Right hindlimb (tissue), 1 donor: ENCODE measurements at regions not wholly inside any gene's neighbourhood (a gene's known extent, or its start where the extent isn't known, plus 50 kb on each side); places are given as distances from the start of the nearest gene placed in this dataset.

Experiments used
- DNase-seq: peaks from one replicate; pipeline ENCODE4 v3.0.0-alpha.2; 2018

DNA sequence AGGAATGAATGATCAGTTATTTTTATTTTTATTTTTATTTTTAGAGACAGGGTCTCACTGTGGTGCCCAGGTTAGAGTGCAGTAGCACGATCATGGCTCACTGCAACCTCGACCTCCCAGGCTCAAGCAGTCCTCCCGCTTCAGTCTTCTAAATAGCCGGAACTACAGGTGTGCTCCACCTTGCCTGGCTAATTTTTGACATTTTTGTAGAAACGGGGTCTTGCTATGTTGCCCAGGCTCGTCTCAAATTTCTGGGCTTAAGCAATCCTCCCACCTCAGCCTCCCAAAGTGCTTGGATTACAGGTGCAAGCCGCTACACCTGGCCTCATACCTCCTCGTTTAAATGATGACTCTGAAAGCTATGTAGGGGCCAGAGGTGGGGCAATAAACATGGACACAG, 706.0 kb downstream of the MED13L start:
- no peak for DNase-seq

GRCh38 chr12:115571027-115571426, 706.5 kb downstream of the MED13L start:
- no peak for DNase-seq

DNA sequence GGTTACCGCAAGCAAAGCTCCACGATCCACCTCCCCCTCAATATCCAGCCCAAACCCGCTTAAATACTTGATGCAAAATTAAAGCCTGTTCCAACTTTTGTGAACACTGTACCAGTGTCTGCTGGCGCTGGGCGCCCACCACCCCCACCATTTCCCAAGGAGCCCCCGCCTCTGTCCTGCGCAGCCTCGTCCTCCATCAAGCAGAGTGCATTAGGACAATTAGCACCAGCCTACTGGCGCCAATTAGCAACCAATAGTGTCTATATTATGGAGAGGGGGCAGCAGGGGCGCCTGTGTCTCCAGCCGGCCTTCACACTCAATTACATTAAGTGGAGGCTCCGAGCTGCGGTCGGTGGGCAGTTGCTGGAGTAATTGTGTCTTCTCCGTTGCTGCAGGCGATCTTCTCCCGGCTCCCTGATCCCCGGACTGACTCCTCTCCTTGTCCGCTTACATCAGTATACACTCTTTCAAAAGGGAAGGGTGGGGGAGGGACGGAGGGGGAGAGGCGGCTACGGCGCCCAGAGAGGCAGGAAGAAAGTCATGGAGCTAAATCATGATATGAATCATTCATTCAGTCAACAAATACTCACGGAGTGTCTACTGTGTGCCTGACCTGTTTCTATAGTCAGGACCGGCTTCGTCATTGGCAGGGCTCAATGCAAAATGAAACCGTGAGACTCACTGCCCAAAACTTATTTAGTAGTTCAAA, 707.3 kb downstream of the MED13L start:
- no peak for DNase-seq

GRCh38 chr12:115569345-115570068, 708.0 kb downstream of the MED13L start:
- no peak for DNase-seq

DNA sequence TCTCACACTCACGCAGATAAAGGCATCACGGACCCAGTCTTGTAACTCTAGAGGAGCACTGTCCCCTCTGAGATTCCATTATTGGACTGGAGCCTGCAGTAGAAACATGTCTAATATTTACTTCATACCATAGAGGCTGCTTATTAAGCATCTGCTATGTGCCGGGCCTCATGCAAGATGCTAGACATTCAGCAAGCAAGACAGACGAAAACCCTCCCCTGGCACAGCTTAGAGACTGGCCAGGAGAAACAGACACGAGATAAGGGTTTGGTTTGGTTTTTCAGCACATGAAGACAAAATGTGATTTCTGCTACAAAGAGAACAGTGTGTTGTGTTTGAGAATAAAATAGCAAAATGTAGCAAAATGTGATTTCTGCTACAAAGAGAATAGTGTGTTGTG, 719.2 kb downstream of the MED13L start:
- DNase-seq, result no peak

DNA sequence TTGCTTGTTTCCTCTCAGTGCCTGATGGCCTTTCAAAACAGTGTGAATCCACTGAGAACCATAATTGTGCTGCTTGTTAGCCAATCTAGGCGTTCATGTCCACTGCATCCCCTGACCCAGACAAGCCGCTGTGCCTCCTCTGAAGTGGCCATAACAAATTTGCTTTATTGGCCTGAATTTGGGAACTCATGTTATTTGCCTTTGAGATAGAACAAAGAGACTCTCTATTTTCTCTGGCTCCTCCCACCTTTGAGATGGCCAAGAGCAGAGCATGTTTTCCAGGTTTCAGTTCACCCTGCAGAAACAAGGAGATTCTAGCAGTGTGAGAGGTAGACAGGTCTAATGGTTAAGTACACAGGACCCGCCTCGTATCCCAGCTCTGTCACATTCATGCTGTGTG, 723.9 kb downstream of the MED13L start:
- no peak for DNase-seq

DNA sequence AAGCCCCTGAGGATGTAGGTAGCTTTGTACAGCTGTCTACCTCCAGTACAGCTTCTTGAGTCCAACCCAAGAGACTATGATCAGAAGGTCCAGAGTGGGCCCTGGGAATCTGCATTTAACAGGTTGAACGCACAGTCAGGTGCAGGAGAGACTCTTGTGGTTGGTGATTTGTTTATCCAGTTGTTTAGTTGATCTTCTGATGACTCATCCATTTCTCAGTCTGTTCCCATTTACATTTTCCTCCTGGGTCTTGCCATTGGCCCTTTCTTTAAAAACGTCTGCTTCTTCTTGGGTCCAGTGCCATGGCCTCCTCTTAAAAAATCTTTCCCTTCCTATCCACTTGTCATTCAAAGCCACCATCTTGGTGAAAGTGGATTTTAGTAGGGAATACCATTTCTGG, 734.2 kb downstream of the MED13L start:
- DNase-seq, result no peak

DNA sequence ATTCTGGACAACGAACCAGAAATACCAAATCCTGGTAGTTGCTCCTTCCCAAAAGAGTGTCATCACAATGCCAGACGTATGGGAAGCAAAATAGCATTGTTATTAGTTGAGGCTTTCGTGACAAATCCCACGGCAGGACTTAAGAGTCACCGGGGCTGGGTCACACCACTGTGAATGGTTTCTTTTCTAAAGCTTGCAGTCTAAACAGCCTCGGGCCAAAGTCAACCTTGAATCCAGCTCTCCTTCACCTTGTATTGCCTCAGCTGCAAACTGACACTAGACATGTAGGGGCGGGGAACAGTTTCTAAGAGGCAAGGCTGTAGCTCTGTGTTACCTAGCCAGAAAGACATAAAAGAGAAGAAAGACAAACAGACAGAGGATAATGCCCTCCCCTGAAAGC, 734.8 kb downstream of the MED13L start:
- no peak for DNase-seq

DNA sequence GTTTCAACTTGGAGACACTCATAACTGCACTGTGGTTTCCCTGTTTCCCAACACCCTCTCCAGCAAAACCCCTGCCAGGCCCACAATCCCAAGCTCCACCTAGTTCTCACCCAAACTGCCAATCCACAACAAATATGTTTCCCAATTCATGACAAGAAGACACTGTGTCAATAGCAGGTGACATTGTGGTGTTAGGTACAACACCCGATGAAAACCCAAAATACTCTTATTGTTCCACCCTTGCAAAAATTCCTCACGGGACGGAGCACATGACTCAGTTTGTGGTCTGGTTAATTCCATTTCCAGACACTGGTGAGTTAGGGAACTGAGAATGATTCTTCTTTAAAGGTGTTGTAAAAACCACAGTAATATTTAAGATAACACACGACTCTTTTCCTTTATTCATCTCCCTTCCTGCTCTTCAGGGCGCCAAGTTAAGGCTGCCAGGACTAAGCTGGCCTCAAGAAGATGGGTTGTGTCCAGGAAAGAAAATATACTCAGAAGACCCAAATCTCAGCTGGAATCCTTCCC, 735.5 kb downstream of the MED13L start:
- DNase-seq, result no peak

DNA sequence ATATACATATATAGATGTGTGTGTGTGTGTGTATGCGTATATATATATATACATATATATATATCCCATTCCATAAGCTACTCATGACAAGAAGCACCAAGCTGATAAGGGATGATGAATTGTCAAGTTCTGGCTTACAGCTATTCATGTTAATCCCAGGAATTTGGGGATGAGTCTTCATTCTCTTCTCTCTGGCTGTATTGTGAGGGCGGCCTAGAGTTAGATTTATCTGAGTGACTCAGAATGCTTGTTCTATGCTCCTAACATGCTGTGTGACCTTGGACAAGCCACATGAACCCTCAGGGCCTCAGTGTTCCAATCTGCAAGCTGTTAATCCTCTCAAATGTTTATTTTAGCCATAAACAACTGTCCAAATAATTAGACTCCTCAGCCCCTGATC, 749.0 kb downstream of the MED13L start:
- DNase-seq, result no peak

- DNase-seq, result no peak
Observed at GRCh38 chr12:115521771-115522409, 755.6 kb downstream of the MED13L start.

DNA sequence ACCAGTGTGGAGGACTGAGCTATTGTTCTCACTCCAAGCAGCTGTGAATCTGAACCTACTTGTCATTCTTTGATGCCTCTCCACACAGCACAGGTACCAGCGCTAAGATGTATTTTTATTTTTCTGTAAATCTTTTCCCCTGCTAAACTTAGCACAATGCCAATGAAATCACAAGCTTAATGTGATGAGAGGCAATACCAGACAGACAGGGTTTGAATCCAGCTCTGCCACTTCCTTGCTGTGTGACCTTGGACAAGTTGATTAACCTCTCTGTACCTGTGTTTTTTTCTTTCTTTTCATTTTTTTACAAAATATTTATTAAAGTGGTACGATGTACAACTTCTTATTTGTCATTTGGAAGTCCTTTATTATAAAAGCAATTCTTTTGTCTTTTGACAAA, 757.6 kb downstream of the MED13L start:
- no peak for DNase-seq

GRCh38 chr12:115519359-115519758, 758.1 kb downstream of the MED13L start:
- DNase-seq, result no peak

- no peak for DNase-seq
Observed at GRCh38 chr12:115517913-115518312, 759.6 kb downstream of the MED13L start.

DNA sequence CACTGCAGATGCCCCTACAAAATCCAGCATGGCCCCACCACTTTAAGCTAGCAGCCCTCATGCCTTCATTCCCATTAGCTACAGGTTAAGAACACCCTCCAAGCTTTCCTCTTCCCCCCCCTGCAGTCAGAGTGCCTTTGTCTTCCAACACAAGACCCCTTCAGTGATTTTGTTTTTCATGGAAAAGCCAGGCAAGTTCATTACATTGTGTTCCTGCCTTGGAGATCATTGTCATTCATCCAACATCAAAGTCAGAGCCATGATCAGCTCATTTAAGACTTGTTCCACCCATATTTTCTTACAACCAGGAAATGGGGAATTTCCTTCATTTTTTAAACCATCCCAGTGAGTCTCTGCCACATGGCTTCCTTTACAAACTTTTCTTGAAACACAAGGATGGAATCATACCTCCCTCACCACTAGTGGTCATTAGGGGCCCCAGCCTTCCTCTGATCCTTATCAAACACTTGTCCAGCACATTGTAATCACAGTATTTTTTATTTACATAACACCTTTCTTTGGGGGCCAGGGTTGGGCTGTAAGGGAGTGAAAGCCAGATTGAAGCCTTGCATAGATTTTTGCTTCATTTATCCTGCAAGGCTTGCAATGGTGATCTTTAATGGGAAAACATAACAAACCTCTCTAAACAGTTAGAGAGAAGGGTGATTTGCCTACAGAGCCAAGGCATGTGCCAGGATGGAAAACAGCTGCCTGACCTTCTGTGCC, 765.3 kb downstream of the MED13L start:
- DNase-seq, result no peak

DNA sequence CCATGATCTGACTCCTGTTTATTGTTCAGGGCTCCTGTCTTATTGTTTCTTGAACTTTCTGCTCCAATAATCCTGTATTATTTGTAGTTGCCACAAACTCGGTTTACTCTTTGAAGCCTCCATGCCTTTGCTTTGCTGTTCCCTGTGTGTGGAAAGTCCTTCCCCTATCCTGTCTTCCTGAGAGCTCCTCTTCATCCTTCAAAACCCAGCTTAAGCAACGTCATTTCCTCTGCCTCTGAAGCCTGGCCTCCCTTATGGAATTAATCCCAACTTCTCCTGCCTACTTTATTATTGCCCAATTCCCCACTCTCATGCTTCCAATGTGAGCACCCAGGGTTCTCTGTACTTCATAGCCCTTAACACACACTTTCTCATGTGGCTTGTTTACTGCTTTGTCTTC, 766.2 kb downstream of the MED13L start:
- DNase-seq, result no peak

GRCh38 chr12:115508990-115509389, 768.5 kb downstream of the MED13L start:
- DNase-seq, result no peak

DNA sequence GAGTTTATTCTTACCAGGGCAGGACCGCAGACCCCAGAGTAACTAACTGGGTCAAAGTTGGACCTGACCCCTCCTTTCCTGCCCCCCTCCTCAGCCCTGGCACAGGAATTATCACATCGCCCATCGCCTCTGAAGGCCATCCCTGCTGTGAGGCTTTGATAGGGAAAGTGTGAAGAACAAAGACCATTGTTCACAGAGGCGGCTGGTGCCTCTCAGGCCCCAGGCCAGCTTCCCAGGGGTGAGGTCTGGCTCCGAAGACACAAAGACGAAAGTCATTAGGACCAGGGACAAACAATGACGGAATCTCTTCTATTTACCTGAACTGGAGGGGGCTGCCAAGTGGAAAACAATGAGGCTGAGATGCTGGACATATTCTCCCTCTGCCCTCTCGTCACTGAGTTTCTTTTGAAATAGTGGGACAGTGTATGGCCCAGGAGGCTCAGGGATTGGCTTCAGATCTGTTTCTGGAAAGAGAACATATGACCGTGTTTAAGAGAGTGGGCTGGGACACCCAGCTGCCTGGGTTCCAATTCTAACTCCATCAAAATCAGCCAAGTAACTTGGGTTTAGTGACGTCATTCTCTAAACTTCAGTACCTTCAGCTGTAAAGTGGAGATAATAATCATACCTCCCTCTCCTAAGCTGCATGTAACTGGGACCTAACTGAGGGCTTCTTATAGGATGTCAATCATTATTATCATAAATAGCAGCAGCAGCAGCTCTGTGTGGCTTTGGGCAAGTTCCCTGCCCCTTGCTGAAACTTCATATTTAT, 769.4 kb downstream of the MED13L start:
- DNase-seq, result no peak

DNA sequence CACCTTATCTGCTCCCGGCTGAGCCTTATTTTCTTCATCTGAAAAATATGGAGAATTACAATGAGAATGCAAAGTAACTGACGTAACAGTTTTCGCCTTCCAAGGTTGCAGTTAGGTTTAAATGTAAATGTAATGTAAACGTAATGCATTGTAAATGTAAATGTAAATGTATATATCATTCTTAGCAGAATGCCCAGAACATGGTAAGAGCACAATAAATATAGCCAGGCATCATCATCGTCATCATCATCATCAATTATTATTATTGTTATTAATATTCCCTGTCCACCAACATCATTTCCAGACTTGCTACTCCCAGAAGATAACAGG, 770.0 kb downstream of the MED13L start:
- no peak for DNase-seq

DNA sequence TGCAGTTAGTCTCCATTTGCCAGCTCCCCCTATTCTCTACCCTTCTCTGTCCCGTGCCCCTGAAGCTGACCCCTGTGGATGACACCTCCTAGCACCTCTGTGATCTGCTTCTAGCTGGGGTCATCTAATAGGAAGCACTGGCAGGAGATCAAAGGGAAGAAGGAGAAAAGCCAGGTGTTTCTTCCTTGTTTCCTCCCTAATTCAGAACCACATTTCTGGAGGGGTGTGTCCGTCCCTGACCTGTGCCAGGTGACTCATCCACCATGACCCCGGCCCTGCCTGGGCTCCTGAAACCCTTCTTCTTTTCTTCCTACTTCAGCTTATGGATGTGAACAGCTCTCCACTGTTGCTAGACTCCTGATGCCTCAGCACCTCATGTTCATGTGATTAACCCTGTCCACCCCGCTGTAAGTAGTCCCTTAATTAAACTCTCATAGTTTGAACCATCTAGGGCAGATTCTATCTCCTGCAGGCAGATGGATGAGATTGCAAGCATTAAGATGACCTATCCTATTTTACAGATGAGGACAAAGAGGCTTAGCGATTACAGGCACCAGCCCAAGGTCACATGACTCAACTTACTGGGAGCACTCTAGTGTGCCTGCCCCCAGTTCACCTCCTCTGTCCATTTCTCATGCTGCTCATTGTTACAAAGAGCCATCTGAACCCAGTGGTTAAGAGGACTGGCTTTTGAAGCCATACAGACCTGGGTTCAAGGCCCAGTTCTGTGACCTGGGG, 770.5 kb downstream of the MED13L start:
- DNase-seq, result no peak

GRCh38 chr12:115504306-115505290, 772.9 kb downstream of the MED13L start:
- DNase-seq, result peak; percentile 22
